MM.1S (cell line): ENCODE measurements at regions not wholly inside any gene's neighbourhood (a gene's known extent, or its start where the extent isn't known, plus 50 kb on each side); places are given as distances from the start of the nearest gene placed in this dataset.

Experiments used
- DNase-seq: peaks from one replicate; pipeline ENCODE4 v3.0.0-alpha.2; 2015
- H2AFZ ChIP-seq: fragments of 300-600 bp; sonication (generic); 2 replicates; pipeline ENCODE4 v1.6.0; 2016; ENCODE audit warnings: antibody characterized with exemption, low read length
- H3F3A ChIP-seq: fragments of 300-600 bp; sonication (generic); 2 replicates; pipeline ENCODE4 v1.6.1; 2016; ENCODE audit warnings: mild to moderate bottlenecking, antibody characterized with exemption, low read length, moderate library complexity, mixed read lengths; ENCODE audit not compliant: insufficient read depth
- H3K27ac ChIP-seq: fragments of 300-600 bp; sonication (generic); 2 replicates; pipeline ENCODE4 v1.5.1; 2016; ENCODE audit warnings: mild to moderate bottlenecking, low read length
- H3K27me3 ChIP-seq: fragments of 300-600 bp; sonication (generic); replicated peaks from 2 replicates; pipeline ENCODE4 v1.6.0; 2016; ENCODE audit warnings: low read length; ENCODE audit not compliant: insufficient read depth
- H3K36me3 ChIP-seq: fragments of 300-600 bp; sonication (generic); replicated peaks from 2 replicates; pipeline ENCODE4 v1.6.1; 2016; ENCODE audit warnings: mild to moderate bottlenecking, low read length, mixed read lengths; ENCODE audit not compliant: insufficient read depth
- H3K4me1 ChIP-seq: fragments of 300-600 bp; sonication (generic); 2 replicates; pipeline ENCODE4 v1.6.1; 2016; ENCODE audit warnings: low read length, mixed read lengths
- H3K4me2 ChIP-seq: fragments of 300-600 bp; sonication (generic); 2 replicates; pipeline ENCODE4 v1.6.0; 2016; ENCODE audit warnings: low read depth, low read length
- H3K4me3 ChIP-seq: fragments of 300-600 bp; sonication (generic); 2 replicates; pipeline ENCODE4 v1.5.1; 2016; ENCODE audit warnings: low read length, mixed read lengths
- H3K79me2 ChIP-seq: fragments of 300-600 bp; sonication (generic); 2 replicates; pipeline ENCODE4 v1.6.1; 2016; ENCODE audit warnings: mixed run types, low read length, mixed read lengths
- H3K9ac ChIP-seq: fragments of 300-600 bp; sonication (generic); 2 replicates; pipeline ENCODE4 v1.6.1; 2016; ENCODE audit warnings: low read length, mixed read lengths
- H3K9me2 ChIP-seq: fragments of 300-600 bp; sonication (generic); replicated peaks from 2 replicates; pipeline ENCODE4 v1.6.1; 2016; ENCODE audit warnings: mild to moderate bottlenecking, low read length, mixed read lengths; ENCODE audit not compliant: insufficient read depth
- H3K9me3 ChIP-seq: fragments of 300-600 bp; sonication (generic); replicated peaks from 2 replicates; pipeline ENCODE4 v1.6.1; 2016; ENCODE audit warnings: mild to moderate bottlenecking, low read length, mixed read lengths; ENCODE audit not compliant: insufficient read depth
- H4K20me1 ChIP-seq: fragments of 300-600 bp; sonication (generic); 2 replicates; pipeline ENCODE4 v1.6.1; 2016; ENCODE audit warnings: mild to moderate bottlenecking, low read length, moderate library complexity, mixed read lengths; ENCODE audit not compliant: insufficient read depth
- EZH2 ChIP-seq: fragments of 300-600 bp; sonication (generic); optimal IDR thresholded peaks from 2 replicates; pipeline ENCODE3; 2017; ENCODE audit warnings: low read depth, mild to moderate bottlenecking, antibody characterized with exemption, low read length, mixed read lengths
- EZH2phosphoT487 ChIP-seq: fragments of 300-600 bp; sonication (generic); IDR thresholded peaks from 2 replicates; pipeline ENCODE4 v1.6.1; 2018; ENCODE audit warnings: antibody characterized with exemption, low read length
- TF ChIP-seq, protein P1 (sequence below): fragments of 300-600 bp; sonication (generic); IDR thresholded peaks from 2 replicates; pipeline ENCODE4 v1.5.1; 2016; ENCODE audit warnings: antibody characterized with exemption, low read length, mixed read lengths

- H2AFZ ChIP-seq = no peak overlapping the region
- H3F3A ChIP-seq = peaks cover 7% of the 10 kb centered on the region
- no peak overlapping the region for H3K27ac ChIP-seq
- no peak overlapping the region for H3K4me3 ChIP-seq
- H3K36me3 ChIP-seq = no peaks in the 10 kb centered on the region
- H3K4me2 ChIP-seq = no peak overlapping the region
- no peaks in the 10 kb centered on the region for H3K9me2 ChIP-seq
- H3K27me3 ChIP-seq = no peaks in the 10 kb centered on the region
- TF ChIP-seq, protein P1, sequence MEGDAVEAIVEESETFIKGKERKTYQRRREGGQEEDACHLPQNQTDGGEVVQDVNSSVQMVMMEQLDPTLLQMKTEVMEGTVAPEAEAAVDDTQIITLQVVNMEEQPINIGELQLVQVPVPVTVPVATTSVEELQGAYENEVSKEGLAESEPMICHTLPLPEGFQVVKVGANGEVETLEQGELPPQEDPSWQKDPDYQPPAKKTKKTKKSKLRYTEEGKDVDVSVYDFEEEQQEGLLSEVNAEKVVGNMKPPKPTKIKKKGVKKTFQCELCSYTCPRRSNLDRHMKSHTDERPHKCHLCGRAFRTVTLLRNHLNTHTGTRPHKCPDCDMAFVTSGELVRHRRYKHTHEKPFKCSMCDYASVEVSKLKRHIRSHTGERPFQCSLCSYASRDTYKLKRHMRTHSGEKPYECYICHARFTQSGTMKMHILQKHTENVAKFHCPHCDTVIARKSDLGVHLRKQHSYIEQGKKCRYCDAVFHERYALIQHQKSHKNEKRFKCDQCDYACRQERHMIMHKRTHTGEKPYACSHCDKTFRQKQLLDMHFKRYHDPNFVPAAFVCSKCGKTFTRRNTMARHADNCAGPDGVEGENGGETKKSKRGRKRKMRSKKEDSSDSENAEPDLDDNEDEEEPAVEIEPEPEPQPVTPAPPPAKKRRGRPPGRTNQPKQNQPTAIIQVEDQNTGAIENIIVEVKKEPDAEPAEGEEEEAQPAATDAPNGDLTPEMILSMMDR = peak; percentile 47
- no peak for TF ChIP-seq EZH2phosphoT487
- no peaks in the 10 kb centered on the region for H4K20me1 ChIP-seq
- peaks cover 4% of the 10 kb centered on the region for H3K4me1 ChIP-seq
- no peaks in the 10 kb centered on the region for H3K79me2 ChIP-seq
- no peak overlapping the region for H3K9ac ChIP-seq
- DNase-seq = no peak
- no peaks in the 10 kb centered on the region; the same call in 1 of the 2 replicates for H3K9me3 ChIP-seq
Observed at GRCh38 chr6:8499540-8499939, 64.2 kb upstream of the SLC35B3 start.

GRCh38 chr6:8494730-8495129 lies 59.4 kb upstream of the SLC35B3 start:
- H4K20me1 ChIP-seq = no peaks in the 10 kb centered on the region

DNA sequence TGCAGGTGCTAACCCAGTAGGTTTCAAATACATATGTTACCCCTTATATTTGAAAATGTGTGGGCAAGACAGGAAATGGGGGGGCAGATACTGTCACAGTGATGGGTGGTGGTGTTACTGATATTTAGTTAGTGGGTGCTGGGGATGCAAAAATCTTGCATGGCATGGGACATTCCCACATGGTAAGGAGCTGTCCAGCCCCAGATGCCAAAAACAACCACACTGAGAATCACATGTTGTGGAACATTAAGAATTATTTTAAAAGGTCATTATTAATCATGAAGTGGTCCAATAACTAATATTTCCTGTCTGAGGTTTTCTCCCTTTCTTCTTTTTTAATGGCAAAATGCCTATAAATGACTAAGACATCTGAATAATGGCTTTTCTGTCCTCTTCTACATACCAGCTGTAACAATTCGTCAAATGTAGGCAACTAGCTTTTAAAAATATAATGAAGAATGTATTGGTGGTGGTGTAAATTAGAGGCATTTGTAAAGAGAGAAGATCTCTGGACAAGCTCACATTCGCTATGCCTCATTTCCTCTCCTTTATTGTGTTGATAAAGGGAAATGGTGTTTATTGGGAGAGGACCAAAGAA lies 57.3 kb upstream of the SLC35B3 start:
- no peak overlapping the region for H3K4me2 ChIP-seq
- H3K4me3 ChIP-seq = no peak overlapping the region
- H3K4me1 ChIP-seq = peaks cover 16% of the 10 kb centered on the region
- H3K9me2 ChIP-seq = no peaks in the 10 kb centered on the region
- H3K27ac ChIP-seq = no peak overlapping the region
- H3K79me2 ChIP-seq = no peaks in the 10 kb centered on the region
- DNase-seq = no peak
- H3K9ac ChIP-seq = no peak overlapping the region
- H3F3A ChIP-seq = peaks cover 16% of the 10 kb centered on the region
- no peaks in the 10 kb centered on the region for H4K20me1 ChIP-seq
- no peak overlapping the region for H2AFZ ChIP-seq
- TF ChIP-seq EZH2 (no peak), EZH2phosphoT487 (no peak)
- TF ChIP-seq, protein P1 = no peak
- no peaks in the 10 kb centered on the region for H3K36me3 ChIP-seq
- no peaks in the 10 kb centered on the region for H3K9me3 ChIP-seq
- peaks cover 5% of the 10 kb centered on the region; the same call in 1 of the 2 replicates for H3K27me3 ChIP-seq

More at GRCh38 chr6:8494730-8495129, 59.4 kb upstream of the SLC35B3 start:
- Histone ChIP-seq H3K36me3 (no peaks in the 10 kb centered on the region), H3K79me2 (no peaks in the 10 kb centered on the region), H2AFZ (no peak overlapping the region), H3K4me1 (peaks cover 16% of the 10 kb centered on the region), H3K4me3 (no peak overlapping the region), H3F3A (peaks cover 16% of the 10 kb centered on the region), H3K9ac (no peak overlapping the region), H3K27ac (peak overlapping the region; percentile 22; the same call in 1 of the 2 replicates), H3K9me3 (no peaks in the 10 kb centered on the region), H3K9me2 (no peaks in the 10 kb centered on the region), H3K4me2 (peak overlapping the region; percentile 51), H3K27me3 (peaks cover 5% of the 10 kb centered on the region; the same call in 1 of the 2 replicates)
- TF ChIP-seq EZH2 = no peak
- TF ChIP-seq, protein P1 = peak; percentile 35
- peak; percentile 89 for DNase-seq
